ENCODE measurements at regions not wholly inside any gene's neighbourhood (a gene's known extent, or its start where the extent isn't known, plus 50 kb on each side); places are given as distances from the start of the nearest gene placed in this dataset.

DNA sequence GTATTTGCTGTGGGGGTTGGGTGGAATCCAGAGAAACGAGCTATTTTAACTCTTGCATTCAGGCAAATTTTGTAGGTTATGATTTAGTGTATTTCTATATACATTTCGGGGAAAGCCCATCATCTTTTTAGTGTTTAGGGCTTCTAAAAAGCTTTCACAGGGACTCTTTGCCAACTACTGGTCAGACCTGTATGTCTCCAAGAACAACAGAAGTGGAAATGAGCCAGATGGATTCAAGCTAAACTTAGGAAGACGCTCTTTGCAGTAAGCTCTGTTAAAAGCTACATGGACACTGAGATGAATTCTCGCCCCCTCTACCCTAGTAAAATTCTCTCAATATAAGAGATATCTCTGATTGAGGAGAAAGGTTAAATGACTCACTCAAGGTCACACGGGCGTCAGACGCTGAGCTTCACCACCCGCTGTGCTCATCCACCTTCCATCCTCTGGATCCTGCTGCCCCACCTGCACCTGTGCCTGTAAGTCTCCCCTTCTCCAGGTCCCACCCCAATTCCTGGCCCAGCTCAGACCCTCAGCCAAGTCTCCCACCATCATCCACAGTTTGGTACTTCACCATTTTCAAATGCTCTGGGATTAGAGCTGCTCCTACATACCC lies 85.6 kb downstream of the MARCHF4 start:
- peak; percentile 31 for DNase-seq (ENCODE audit: low read depth)

DNA sequence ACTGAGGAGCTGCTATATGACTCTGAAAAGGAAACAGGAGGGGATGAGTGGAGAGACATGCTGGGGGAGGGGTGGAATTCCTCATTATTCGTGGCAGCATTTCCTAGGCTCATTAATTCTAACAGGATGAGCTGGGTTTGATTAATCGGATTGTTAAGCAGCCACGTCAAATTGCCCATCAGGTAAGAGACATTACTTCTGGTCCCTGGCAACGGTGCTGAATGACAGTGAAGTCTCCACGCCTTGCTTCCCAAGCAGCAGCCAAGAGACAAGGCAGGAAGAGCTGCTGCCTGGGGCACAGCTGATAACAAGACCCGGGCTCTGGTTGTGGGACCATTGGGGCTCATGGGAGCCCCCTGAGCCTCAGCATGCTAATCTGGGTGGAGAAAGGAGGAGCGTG lies 86.6 kb downstream of the MARCHF4 start:
- no peak for DNase-seq (ENCODE audit: low read depth)

- DNase-seq (ENCODE audit: low read depth), result no peak
Measured at GRCh38 chr2:216284708-216285107, 87.6 kb downstream of the MARCHF4 start.

- DNase-seq (ENCODE audit: low read depth), result no peak
Measured at GRCh38 chr2:216283038-216283900, 89.0 kb downstream of the MARCHF4 start.

DNA sequence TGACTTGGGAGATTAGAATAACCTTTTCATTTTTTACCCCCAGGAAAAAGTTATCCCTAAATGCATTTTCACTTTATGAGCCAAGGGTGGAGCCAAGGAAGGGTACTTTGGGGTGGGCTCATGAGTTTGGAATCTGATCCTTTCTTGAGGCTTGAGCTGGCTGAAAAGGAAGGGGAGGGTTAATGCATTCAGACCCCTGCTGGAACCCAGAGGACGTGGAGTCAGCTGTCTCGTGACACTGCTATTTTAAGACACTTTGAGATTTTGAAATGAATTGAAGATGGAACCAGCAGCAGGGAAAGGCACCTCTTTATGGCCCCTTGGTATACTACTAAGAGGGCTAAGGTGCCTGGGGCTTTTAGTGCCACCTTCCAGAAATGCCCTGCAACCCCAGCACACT lies 90.4 kb downstream of the MARCHF4 start:
- no peak for DNase-seq (ENCODE audit: low read depth)

DNA sequence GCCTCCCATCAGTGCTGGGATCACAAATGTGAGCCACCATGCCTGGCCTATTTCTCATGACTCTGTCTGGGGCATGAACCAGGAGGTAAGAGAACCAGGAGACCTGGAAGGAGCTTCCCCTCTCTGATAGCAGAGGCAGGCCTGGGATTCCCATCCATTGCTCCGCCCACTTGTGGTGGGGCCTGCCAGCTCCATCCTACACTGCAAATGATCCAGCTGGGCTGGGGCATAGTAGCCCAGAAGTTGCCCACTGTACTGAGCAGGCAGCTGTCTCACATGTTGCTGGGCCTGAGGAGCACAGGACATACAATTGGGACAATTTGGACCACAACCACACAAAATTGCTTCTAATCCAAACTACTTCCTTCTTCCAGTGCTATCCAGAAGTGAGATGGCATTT lies 91.0 kb downstream of the MARCHF4 start:
- DNase-seq (ENCODE audit: low read depth), result no peak

- DNase-seq (ENCODE audit: low read depth), result no peak
Measured at GRCh38 chr2:216279459-216279858, 92.8 kb downstream of the MARCHF4 start.

GRCh38 chr2:216279031-216279430 lies 93.3 kb downstream of the MARCHF4 start:
- DNase-seq (ENCODE audit: low read depth), result no peak

GRCh38 chr2:216275890-216276289 lies 96.4 kb downstream of the MARCHF4 start:
- DNase-seq (ENCODE audit: low read depth), result no peak

DNA sequence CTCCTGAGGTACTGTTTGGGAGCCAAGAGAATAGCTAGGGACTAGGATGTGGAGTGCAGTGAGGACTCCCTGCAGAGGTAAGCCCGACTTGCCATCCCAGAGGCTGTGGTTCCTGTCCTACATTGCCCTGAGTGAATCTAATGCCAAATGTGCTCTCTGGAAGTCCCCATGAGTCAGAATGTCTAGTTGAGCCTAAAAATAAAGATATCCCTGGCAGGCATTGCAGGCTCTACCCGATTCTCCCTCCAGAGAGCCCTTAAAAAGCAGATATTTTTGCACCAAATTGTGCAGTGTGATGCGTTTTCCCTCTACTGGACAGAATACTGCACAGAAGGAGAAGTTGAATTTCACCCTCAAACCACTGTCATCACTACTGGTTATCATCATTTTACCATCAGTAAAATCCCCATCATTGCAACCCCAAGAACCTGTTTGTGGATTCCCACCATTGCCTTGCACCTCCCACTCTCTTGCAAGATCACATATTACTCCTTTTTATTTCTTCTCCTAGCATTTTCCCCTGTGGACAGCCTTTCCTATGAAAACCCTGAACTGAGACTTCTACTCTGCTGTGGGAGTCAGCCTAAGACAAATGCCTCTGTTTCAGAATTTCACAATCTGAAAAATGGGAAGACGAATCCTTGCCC lies 98.0 kb downstream of the MARCHF4 start:
- peak; percentile 23 for DNase-seq (ENCODE audit: low read depth)

DNA sequence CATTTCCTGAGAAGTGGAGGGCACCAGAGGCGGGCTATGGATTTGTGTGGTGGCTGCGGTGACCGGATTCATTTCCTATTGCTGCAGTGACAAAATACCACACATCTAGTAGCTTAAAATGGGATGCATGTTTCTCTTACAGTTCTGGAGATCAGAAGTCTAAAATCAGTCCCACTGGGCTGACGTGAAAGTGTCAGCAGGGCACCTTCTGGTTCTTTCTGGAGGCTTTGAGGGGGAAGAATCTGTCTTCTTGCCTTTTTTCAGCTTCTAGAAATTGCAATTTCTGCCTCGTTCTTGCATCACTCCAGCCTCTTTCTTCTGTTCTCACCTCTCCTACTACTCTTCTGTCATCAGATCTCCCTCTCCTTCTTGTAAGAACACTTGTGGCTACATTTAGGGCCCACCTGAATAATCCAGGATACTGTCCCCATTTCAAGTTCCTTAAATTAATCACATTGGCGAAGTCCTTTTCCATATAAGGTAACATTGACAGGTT lies 111.2 kb downstream of the MARCHF4 start:
- DNase-seq (ENCODE audit: low read depth), result no peak

GRCh38 chr2:216260629-216261028 lies 111.7 kb downstream of the MARCHF4 start:
- no peak for DNase-seq (ENCODE audit: low read depth)

DNA sequence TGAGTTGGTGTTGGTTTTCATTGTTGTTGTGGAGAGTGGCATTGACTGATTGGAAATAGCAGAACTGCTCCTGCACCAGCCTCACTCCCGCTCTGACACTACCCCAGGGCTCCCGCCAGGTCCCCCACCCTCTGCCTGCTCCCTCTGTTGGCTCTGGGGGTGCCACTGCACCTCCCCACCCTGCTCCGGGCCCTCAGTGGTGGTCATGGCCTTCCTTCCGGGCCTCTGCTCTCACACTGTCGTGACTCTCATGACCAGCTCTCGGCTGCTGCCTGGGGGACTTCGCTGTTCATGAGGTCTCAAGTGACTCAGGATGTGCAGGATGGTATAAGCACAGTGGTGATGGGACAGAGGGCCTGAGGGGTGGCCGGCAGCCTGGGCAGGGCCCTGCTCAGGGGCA lies 113.2 kb downstream of the MARCHF4 start:
- DNase-seq (ENCODE audit: low read depth), result no peak

DNA sequence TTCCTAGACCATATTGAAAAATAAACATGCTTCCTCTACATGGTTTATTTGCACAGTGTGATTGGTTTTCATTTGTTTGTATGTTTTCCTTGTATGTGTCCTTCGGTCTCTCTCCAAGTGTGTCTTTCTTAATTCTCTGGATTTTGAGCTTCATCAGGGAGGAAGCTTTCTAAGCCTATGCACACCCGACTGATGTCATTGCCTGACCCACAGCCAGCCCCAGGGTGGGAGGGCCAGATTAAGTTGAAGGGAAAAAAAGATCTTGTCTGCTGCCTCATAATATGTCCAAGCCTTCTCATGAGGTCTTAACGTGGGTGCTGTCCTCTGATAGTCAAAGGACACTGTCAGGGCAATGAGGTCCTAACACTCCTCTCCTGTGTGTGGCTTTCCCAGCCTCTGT lies 115.2 kb downstream of the MARCHF4 start:
- DNase-seq (ENCODE audit: low read depth), result peak; percentile 4

Data from iris pigment epithelial cell (primary cell).